GM23338 (cell line): ENCODE measurements at regions not wholly inside any gene's neighbourhood (a gene's known extent, or its start where the extent isn't known, plus 50 kb on each side); places are given as distances from the start of the nearest gene placed in this dataset.

Experiments used
- ATAC-seq: fragments of 200-7000 bp; cut with Tn5 transposase; 3 replicates; pipeline ENCODE4 v1.9.1; 2020
- DNase-seq: peaks from one replicate; pipeline ENCODE4 v3.0.0-alpha.2; 2015; ENCODE audit warnings: low spot score
- H2AFZ ChIP-seq: fragments of 200-600 bp; sonication (generic); 2 replicates; pipeline ENCODE4 v1.8.0; 2016; ENCODE audit warnings: antibody characterized with exemption, mild to moderate bottlenecking, moderate library complexity
- H3F3A ChIP-seq: fragments of 200-600 bp; sonication (generic); replicated peaks from 2 replicates; pipeline ENCODE4 v1.8.0; 2017; ENCODE audit warnings: antibody characterized with exemption, mixed run types, low read depth
- H3K27ac ChIP-seq: fragments of 200-600 bp; sonication (generic); 2 replicates; pipeline ENCODE4 v1.6.1; 2016; ENCODE audit warnings: low read depth
- H3K27me3 ChIP-seq: fragments of 200-600 bp; sonication (generic); 2 replicates; pipeline ENCODE4 v1.8.0; 2016; ENCODE audit warnings: mild to moderate bottlenecking, mixed run types, moderate library complexity; ENCODE audit not compliant: insufficient read depth
- H3K36me3 ChIP-seq: fragments of 200-600 bp; sonication (generic); 2 replicates; pipeline ENCODE4 v1.8.0; 2016; ENCODE audit warnings: mild to moderate bottlenecking; ENCODE audit not compliant: insufficient read depth
- H3K4me1 ChIP-seq: fragments of 200-600 bp; sonication (generic); 2 replicates; pipeline ENCODE4 v1.8.0; 2016; ENCODE audit warnings: mild to moderate bottlenecking, moderate library complexity; ENCODE audit not compliant: insufficient read depth
- H3K4me2 ChIP-seq: fragments of 200-600 bp; sonication (generic); 2 replicates; pipeline ENCODE4 v1.7.1; 2017; ENCODE audit warnings: mixed run types
- H3K4me3 ChIP-seq: fragments of 200-600 bp; sonication (generic); 2 replicates; pipeline ENCODE4 v1.6.1; 2016; ENCODE audit warnings: mixed run types
- H3K79me2 ChIP-seq: fragments of 200-600 bp; sonication (generic); replicated peaks from 2 replicates; pipeline ENCODE4 v1.8.0; 2017; ENCODE audit warnings: mild to moderate bottlenecking; ENCODE audit not compliant: insufficient read depth
- H3K9me2 ChIP-seq: fragments of 200-600 bp; sonication (generic); 2 replicates; pipeline ENCODE4 v1.8.0; 2017; ENCODE audit not compliant: insufficient read depth
- H4K20me1 ChIP-seq: fragments of 200-600 bp; sonication (generic); replicated peaks from 2 replicates; pipeline ENCODE4 v1.8.0; 2017; ENCODE audit warnings: mild to moderate bottlenecking; ENCODE audit not compliant: insufficient read depth
- H3K27ac Mint-ChIP-seq: 2 replicates; pipeline ENCODE4 v1.8.0; 2020; ENCODE audit warnings: inconsistent platforms, mild to moderate bottlenecking, moderate library complexity, mixed read lengths
- H3K27me3 Mint-ChIP-seq: 3 replicates; pipeline ENCODE4 v1.8.0; 2022; ENCODE audit warnings: low read depth, mild to moderate bottlenecking, moderate library complexity, mixed read lengths, inconsistent platforms; ENCODE audit not compliant: insufficient read depth, poor library complexity
- H3K36me3 Mint-ChIP-seq: 3 replicates; pipeline ENCODE4 v1.8.0; 2021; ENCODE audit warnings: low read depth, mild to moderate bottlenecking, inconsistent platforms, moderate library complexity, mixed read lengths
- H3K4me1 Mint-ChIP-seq: 3 replicates; pipeline ENCODE4 v1.8.0; 2020; ENCODE audit warnings: mild to moderate bottlenecking, inconsistent platforms, mixed read lengths
- H3K4me3 Mint-ChIP-seq: 3 replicates; pipeline ENCODE4 v1.8.0; 2021; ENCODE audit warnings: moderate library complexity, mild to moderate bottlenecking, inconsistent platforms, mixed read lengths
- H3K9me3 Mint-ChIP-seq: 3 replicates; pipeline ENCODE4 v1.8.0; 2020; ENCODE audit warnings: moderate library complexity, mild to moderate bottlenecking, inconsistent platforms, mixed read lengths
- CREB1 ChIP-seq: fragments of 250-450 bp; sonication (Bioruptor Pico); IDR thresholded peaks from 2 replicates; pipeline ENCODE4 v1.5.0; 2020; ENCODE audit warnings: low read depth, mild to moderate bottlenecking, moderate library complexity
- CTCF ChIP-seq, 2 experiments: fragments of 200-600 bp in 1 of 2; sonication (generic) in 1 of 2; conservative IDR thresholded peaks; 2 replicates each; pipeline versions ENCODE4 v1.5.1 to v1.6.1; 2016 to 2017; ENCODE audit warnings: antibody characterized with exemption in 2 of 2, low read depth in 2 of 2, mild to moderate bottlenecking in 2 of 2, moderate library complexity in 1 of 2
- ETS1 ChIP-seq: IDR thresholded peaks from 2 replicates; pipeline ENCODE4 v1.6.1; 2016; ENCODE audit warnings: antibody characterized with exemption
- EZH2 ChIP-seq: fragments of 200-600 bp; sonication (generic); IDR thresholded peaks from one replicate; pipeline ENCODE4 v1.8.0; 2017; ENCODE audit warnings: antibody characterized with exemption, mild to moderate bottlenecking, low read depth; ENCODE audit not compliant: unreplicated experiment
- EZH2phosphoT487 ChIP-seq: fragments of 200-600 bp; sonication (generic); IDR thresholded peaks from one replicate; pipeline ENCODE4 v1.8.1; 2018; ENCODE audit warnings: antibody characterized with exemption; ENCODE audit not compliant: unreplicated experiment
- JUNB ChIP-seq: IDR thresholded peaks from one replicate; pipeline ENCODE4 v1.6.1; 2016; ENCODE audit warnings: antibody characterized with exemption; ENCODE audit not compliant: unreplicated experiment
- NANOG ChIP-seq: IDR thresholded peaks from 2 replicates; pipeline ENCODE4 v1.6.1; 2016; ENCODE audit warnings: antibody characterized with exemption, borderline replicate concordance
- POLR2AphosphoS5 ChIP-seq: IDR thresholded peaks from 2 replicates; pipeline ENCODE4 v1.6.1; 2016; ENCODE audit warnings: antibody characterized with exemption, low read depth
- REST ChIP-seq: IDR thresholded peaks from one replicate; pipeline ENCODE4 v1.6.1; 2018; ENCODE audit warnings: antibody characterized with exemption; ENCODE audit not compliant: unreplicated experiment
- STAT1 ChIP-seq: IDR thresholded peaks from one replicate; pipeline ENCODE4 v1.6.1; 2016; ENCODE audit warnings: antibody characterized with exemption; ENCODE audit not compliant: unreplicated experiment
- ZNF114 ChIP-seq: fragments of 250-450 bp; sonication (Bioruptor Pico); IDR thresholded peaks from 2 replicates; pipeline ENCODE4 v1.5.0; 2020; ENCODE audit warnings: mild to moderate bottlenecking, moderate library complexity
- ZNF331 ChIP-seq: fragments of 250-450 bp; sonication (Bioruptor Pico); IDR thresholded peaks from 2 replicates; pipeline ENCODE4 v1.5.0; 2020; ENCODE audit warnings: low read depth, mild to moderate bottlenecking, moderate library complexity
- ZNF462 ChIP-seq: fragments of 250-450 bp; sonication (Bioruptor Pico); IDR thresholded peaks from 2 replicates; pipeline ENCODE4 v1.5.0; 2020; ENCODE audit warnings: mild to moderate bottlenecking, moderate library complexity

GRCh38 chr11:38143852-38144251 is 1545.8 kb upstream of the RAG2 start:
- Mint-ChIP-seq H3K27me3 (no peaks in the 10 kb centered on the region), H3K4me3 (no peak overlapping the region), H3K4me1 (no peaks in the 10 kb centered on the region), H3K27ac (no peak overlapping the region), H3K36me3 (peaks cover 10% of the 10 kb centered on the region; the same call in 2 of the 3 replicates), H3K9me3 (peaks cover 4% of the 10 kb centered on the region; the same call in 2 of the 3 replicates)
- DNase-seq = no peak
- Histone ChIP-seq H2AFZ (no peak overlapping the region), H3F3A (no peaks in the 10 kb centered on the region), H3K36me3 (no peaks in the 10 kb centered on the region; the same call in 1 of the 2 replicates), H3K27ac (no peak overlapping the region), H4K20me1 (no peaks in the 10 kb centered on the region), H3K9me2 (no peaks in the 10 kb centered on the region), H3K27me3 (no peaks in the 10 kb centered on the region), H3K79me2 (no peaks in the 10 kb centered on the region), H3K4me2 (no peak overlapping the region), H3K4me3 (no peak overlapping the region), H3K4me1 (no peaks in the 10 kb centered on the region)
- TF ChIP-seq ZNF462 (CRISPR knock-in tag) = no peak
- TF ChIP-seq REST = no peak
- TF ChIP-seq STAT1 = no peak
- no peak for TF ChIP-seq EZH2phosphoT487
- TF ChIP-seq POLR2AphosphoS5 = no peak
- no peak for TF ChIP-seq EZH2
- TF ChIP-seq ETS1 = no peak
- no peak for TF ChIP-seq CREB1 (CRISPR knock-in tag)
- TF ChIP-seq CTCF (conservative IDR thresholded peaks at IDR 0.05; ENCODE audit: low read depth in 2 of 2) = no peak
- TF ChIP-seq NANOG = no peak
- no peak for TF ChIP-seq JUNB
- TF ChIP-seq ZNF114 = no peak
- no peak for TF ChIP-seq ZNF331 (CRISPR knock-in tag)
- ATAC-seq = no peak
